DOHH2 (cell line): ENCODE measurements at regions not wholly inside any gene's neighbourhood (a gene's known extent, or its start where the extent isn't known, plus 50 kb on each side); places are given as distances from the start of the nearest gene placed in this dataset.

ENCODE experiments used
- H3F3A ChIP-seq: fragments of 200-600 bp; sonication (generic), shearing (Covaris generic); 2 replicates; pipeline ENCODE4 v1.6.0; 2016; ENCODE audit warnings: antibody characterized with exemption, mild to moderate bottlenecking; ENCODE audit not compliant: control insufficient read depth, insufficient read depth
- H3K27ac ChIP-seq: fragments of 200-600 bp; sonication (generic); 2 replicates; pipeline ENCODE4 v1.5.1; 2014; ENCODE audit warnings: low read depth, mild to moderate bottlenecking, low read length, moderate library complexity
- H3K27me3 ChIP-seq: fragments of 200-600 bp; sonication (generic); 2 replicates; pipeline ENCODE4 v1.6.1; 2014; ENCODE audit warnings: mild to moderate bottlenecking, low read length, mixed read lengths; ENCODE audit not compliant: control insufficient read depth
- H3K36me3 ChIP-seq: fragments of 200-600 bp; sonication (generic); 2 replicates; pipeline ENCODE4 v1.6.1; 2014; ENCODE audit warnings: mild to moderate bottlenecking, low read length, moderate library complexity, mixed read lengths; ENCODE audit not compliant: control insufficient read depth
- H3K4me1 ChIP-seq: fragments of 200-600 bp; sonication (generic); 2 replicates; pipeline ENCODE4 v1.6.1; 2014; ENCODE audit warnings: mild to moderate bottlenecking, low read length, mixed read lengths; ENCODE audit not compliant: control insufficient read depth
- H3K4me2 ChIP-seq: fragments of 200-600 bp; sonication (generic); 2 replicates; pipeline ENCODE4 v1.6.0; 2014; ENCODE audit warnings: mild to moderate bottlenecking, low read length, moderate library complexity
- H3K4me3 ChIP-seq: fragments of 200-600 bp; sonication (generic); 2 replicates; pipeline ENCODE4 v1.5.1; 2014; ENCODE audit warnings: mild to moderate bottlenecking, low read length, mixed read lengths
- H3K79me2 ChIP-seq: fragments of 200-600 bp; sonication (generic); 2 replicates; pipeline ENCODE4 v1.6.1; 2014; ENCODE audit warnings: mild to moderate bottlenecking, low read length, mixed read lengths; ENCODE audit not compliant: control insufficient read depth
- H3K9me2 ChIP-seq: fragments of 200-600 bp; sonication (generic); replicated peaks from 2 replicates; pipeline ENCODE4 v1.6.1; 2014; ENCODE audit warnings: mild to moderate bottlenecking, low read length, mixed read lengths; ENCODE audit not compliant: control insufficient read depth
- H3K9me3 ChIP-seq: fragments of 200-600 bp; sonication (generic); 2 replicates; pipeline ENCODE4 v1.6.1; 2014; ENCODE audit warnings: antibody characterized with exemption, low read length, mixed read lengths; ENCODE audit not compliant: control insufficient read depth, insufficient read depth
- H4K20me1 ChIP-seq: fragments of 200-600 bp; sonication (generic); 2 replicates; pipeline ENCODE4 v1.6.0; 2014; ENCODE audit warnings: low read depth, mild to moderate bottlenecking, antibody characterized with exemption, low read length, moderate library complexity; ENCODE audit not compliant: control insufficient read depth, insufficient read depth
- CTCF ChIP-seq: fragments of 200-600 bp; sonication (generic); IDR thresholded peaks from one replicate; pipeline ENCODE4 v1.5.1; 2014; ENCODE audit warnings: antibody characterized with exemption, mild to moderate bottlenecking, low read depth, low read length; ENCODE audit not compliant: poor library complexity, severe bottlenecking
- EZH2phosphoT487 ChIP-seq: fragments of 200-600 bp; sonication (generic); IDR thresholded peaks from 2 replicates; pipeline ENCODE4 v1.6.1; 2017; ENCODE audit warnings: borderline replicate concordance, mild to moderate bottlenecking, antibody characterized with exemption, low read length, moderate library complexity, mixed read lengths

- H3K27me3 ChIP-seq, result no peaks in the 10 kb centered on the region
- TF ChIP-seq EZH2phosphoT487, result no peak
- H3K36me3 ChIP-seq, result no peaks in the 10 kb centered on the region
These were observed 226.0 kb downstream of the SNAPC1 start for GRCh38 chr14:61988240-61988639.

GRCh38 chr14:61992139-61992538 lies 229.9 kb downstream of the SNAPC1 start:
- no peak overlapping the region for H3K4me2 ChIP-seq
- no peaks in the 10 kb centered on the region for H3K79me2 ChIP-seq
- H3K4me1 ChIP-seq, result no peaks in the 10 kb centered on the region
- H3K27me3 ChIP-seq, result no peaks in the 10 kb centered on the region
- no peak for TF ChIP-seq EZH2phosphoT487
- TF ChIP-seq CTCF, result no peak
- H3K27ac ChIP-seq, result no peak overlapping the region
- H3K9me2 ChIP-seq, result no peaks in the 10 kb centered on the region
- H4K20me1 ChIP-seq, result no peaks in the 10 kb centered on the region
- H3K36me3 ChIP-seq, result no peaks in the 10 kb centered on the region
- H3F3A ChIP-seq, result no peaks in the 10 kb centered on the region
- H3K4me3 ChIP-seq, result no peak overlapping the region
- no peaks in the 10 kb centered on the region for H3K9me3 ChIP-seq

More at GRCh38 chr14:61988240-61988639, 226.0 kb downstream of the SNAPC1 start:
- no peak overlapping the region for H3K4me2 ChIP-seq
- H3K4me3 ChIP-seq, result no peak overlapping the region
- H3K79me2 ChIP-seq, result no peaks in the 10 kb centered on the region
- H3F3A ChIP-seq, result no peaks in the 10 kb centered on the region
- H4K20me1 ChIP-seq, result no peaks in the 10 kb centered on the region
- H3K27ac ChIP-seq, result no peak overlapping the region
- no peaks in the 10 kb centered on the region for H3K9me2 ChIP-seq
- H3K4me1 ChIP-seq, result no peaks in the 10 kb centered on the region
- no peaks in the 10 kb centered on the region for H3K9me3 ChIP-seq

GRCh38 chr14:61992926-61993325 lies 230.7 kb downstream of the SNAPC1 start:
- Histone ChIP-seq H3K27ac (no peak overlapping the region), H4K20me1 (no peaks in the 10 kb centered on the region), H3K4me3 (no peak overlapping the region), H3K9me2 (no peaks in the 10 kb centered on the region), H3K79me2 (no peaks in the 10 kb centered on the region), H3F3A (no peaks in the 10 kb centered on the region), H3K36me3 (no peaks in the 10 kb centered on the region), H3K4me1 (no peaks in the 10 kb centered on the region), H3K4me2 (no peak overlapping the region), H3K9me3 (no peaks in the 10 kb centered on the region), H3K27me3 (no peaks in the 10 kb centered on the region)
- no peak for TF ChIP-seq EZH2phosphoT487
- TF ChIP-seq CTCF, result no peak

- Histone ChIP-seq H3K36me3 (no peaks in the 10 kb centered on the region), H3K4me2 (no peak overlapping the region), H3K9me3 (no peaks in the 10 kb centered on the region), H3K9me2 (no peaks in the 10 kb centered on the region), H3K4me1 (no peaks in the 10 kb centered on the region), H3F3A (no peaks in the 10 kb centered on the region), H3K27me3 (no peaks in the 10 kb centered on the region), H3K79me2 (no peaks in the 10 kb centered on the region), H3K27ac (no peak overlapping the region), H4K20me1 (no peaks in the 10 kb centered on the region), H3K4me3 (no peak overlapping the region)
- TF ChIP-seq CTCF (no peak), EZH2phosphoT487 (no peak)
These were observed 232.4 kb downstream of the SNAPC1 start for GRCh38 chr14:61994589-61994988.
